ENCODE measurements at regions not wholly inside any gene's neighbourhood (a gene's known extent, or its start where the extent isn't known, plus 50 kb on each side); places are given as distances from the start of the nearest gene placed in this dataset.
"Not testable (repeated sequence)": the region's sequence is repeated elsewhere in the genome, so short reads cannot be mapped to it uniquely, and the experiment has no call there.

DNA sequence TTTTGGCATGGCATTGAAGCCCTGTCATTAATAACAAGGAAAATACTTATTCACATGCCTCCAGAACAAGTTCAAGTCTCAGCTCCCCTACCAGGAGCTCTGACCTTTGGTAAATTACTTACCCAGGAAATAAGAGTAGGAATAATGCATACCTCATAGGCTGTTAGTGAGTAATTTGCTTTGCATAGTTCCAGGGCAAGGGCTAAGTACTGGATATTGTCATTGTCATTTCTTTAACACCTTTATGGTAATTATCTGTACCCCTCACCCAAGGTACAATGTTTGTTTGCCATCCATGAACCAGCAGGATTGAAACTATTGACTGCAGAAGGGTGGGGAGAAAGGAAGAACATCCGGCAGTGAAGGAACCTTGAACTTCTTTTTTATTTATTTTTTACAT, 148.5 kb downstream of the SOX2 start:
- no peak for DNase-seq

DNA sequence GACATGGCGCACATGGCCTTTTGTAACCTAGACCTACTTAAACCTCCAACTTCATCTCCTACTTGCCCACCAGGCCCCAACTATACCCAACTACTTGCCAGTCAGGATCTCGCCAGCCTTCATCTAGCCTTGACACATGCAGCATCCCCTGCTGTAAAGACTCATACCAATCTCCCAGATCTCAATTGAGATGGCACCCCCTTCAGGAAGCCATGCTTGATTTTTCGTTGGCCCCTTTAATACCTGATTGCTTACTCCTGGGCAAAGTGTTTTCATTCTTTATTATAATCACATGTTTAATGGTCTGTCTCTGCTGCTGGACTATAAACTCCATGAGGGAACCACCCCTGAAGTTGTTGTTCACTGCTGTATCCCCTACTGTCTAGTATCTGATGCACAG, 150.8 kb downstream of the SOX2 start:
- no peak for DNase-seq

DNA sequence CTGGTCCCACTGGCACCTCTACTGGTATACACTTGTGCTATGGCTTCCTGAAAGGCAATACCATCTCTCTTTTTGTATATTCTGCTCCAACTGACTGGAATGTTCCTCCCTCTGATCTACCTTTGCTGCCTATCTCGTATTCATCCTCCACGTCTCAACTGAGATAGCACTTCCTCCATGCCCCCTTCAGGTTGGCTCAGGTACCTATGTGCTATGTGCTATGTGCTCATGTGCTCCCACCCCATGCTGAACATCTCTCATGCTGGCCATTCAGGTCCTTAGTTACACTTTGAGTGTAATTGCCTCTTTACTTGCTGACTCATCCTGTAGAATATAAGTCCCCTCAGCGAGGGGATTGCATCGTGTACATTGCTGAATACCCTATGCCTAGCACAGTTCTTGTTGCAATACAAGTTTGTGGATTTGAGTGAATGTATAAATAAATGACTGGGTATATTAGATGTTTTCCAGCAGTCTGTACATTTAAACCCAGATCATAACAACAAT, 156.9 kb downstream of the SOX2 start:
- DNase-seq: no peak

DNA sequence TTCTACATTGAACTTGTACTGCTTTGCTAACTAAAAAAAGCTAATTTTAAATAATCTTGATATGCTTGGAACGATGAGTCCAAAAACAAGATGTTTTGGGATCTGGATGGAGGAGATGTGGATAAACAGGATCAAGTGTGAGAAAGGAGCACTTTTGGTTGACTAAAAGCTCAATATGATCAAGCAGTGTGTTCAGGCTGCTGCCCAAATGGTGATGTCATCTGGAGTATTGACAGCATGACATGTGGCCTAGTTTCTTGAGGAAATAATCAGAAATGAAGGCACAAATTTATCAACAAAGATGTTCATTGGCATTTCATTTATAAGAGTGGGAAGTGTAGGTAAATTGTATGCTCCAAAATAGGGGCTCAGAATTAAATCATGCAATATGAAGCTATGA, 161.2 kb downstream of the SOX2 start:
- no peak for DNase-seq

DNA sequence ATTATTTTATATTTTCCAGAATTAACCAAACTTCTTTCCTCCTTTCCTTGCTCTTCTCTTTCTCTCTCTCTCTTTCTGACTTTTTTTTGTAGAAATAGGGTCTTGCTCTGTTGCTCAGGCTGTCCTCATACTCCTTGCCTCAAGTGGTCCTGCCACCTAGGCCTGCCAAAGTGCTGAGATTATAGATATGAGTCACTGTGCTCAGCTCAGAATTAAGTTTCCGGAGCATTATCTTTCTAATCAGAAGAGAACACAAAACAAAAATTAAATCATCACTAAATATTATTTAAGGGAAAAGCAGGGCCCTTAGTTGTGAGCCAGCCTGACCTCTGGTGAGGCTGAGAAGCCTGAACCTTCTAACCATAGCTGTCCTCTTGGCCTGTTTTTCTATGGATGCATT, 168.2 kb downstream of the SOX2 start:
- no peak for DNase-seq

DNA sequence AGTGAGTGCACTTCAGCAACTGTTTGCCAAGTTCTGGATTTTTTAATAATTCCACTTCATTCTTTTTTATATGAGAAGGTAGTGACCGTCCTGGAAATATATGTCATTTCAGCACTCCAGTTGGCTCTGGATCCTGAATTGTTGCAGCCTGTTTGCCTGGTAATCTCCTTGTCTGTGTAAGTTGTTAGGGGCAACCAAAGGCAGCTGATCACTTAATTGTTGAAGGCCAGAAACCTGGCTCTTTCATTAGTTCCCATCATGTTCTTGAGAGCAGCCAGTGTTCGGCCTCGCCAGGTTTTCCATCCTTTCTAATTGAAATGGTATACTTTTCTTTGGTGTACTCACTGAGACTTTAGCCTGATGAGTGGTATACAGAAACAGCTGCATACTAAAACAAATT, 168.6 kb downstream of the SOX2 start:
- no peak for DNase-seq

DNA sequence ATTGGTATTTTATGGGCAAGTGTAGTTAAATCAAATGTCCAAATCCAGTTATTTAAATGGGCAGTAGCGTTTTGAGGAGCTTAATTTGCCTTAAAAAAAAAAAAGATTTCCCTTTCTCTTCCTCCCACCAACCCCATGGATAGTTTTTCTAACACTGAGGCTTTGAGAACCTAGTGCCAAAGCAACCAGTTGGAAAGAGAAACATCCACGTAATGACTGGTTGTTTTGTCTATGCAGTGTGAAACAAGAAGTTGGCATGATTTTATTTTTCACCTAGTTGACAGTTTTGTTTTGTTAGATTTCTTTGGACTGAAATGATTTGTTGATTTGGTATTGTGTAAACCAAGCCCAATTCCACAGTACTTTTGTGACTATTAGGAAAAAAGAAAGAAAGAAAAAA, 170.0 kb downstream of the SOX2 start:
- DNase-seq: no peak

DNA sequence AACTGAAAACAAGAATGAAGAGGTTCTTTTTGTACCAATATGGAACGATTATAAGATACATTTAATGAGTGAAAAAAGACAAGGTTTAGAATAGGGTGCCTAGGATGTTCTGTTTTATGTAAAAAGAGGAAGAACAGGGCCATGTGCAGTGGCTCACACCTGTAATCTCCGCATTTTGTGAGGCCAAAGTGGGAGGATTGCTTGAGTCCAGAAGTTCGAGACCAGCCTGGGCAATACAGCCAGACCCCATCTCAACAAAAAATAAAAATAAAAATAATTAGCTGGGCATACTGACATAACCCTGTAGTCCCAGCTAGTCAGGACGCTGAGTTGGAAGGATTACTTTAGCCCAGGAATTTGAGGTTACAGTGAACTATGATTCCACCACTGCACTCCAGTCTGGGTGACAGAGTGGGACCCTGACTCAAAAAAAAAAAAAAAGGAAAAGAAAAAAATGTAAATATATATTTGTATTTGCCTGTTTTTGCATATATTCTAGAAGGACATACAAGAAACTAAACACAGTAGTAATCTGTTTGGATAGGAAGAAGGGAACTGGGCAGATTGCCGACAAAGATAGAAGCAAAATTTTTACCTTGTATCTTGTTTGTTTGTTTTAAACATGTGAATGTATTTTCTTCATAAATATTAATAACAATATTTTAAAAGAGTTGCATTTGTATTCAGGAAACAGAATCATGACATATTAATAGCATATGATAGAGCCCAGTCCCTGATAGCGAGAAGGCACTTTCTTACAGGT, 174.3 kb downstream of the SOX2 start:
- no peak for DNase-seq

DNA sequence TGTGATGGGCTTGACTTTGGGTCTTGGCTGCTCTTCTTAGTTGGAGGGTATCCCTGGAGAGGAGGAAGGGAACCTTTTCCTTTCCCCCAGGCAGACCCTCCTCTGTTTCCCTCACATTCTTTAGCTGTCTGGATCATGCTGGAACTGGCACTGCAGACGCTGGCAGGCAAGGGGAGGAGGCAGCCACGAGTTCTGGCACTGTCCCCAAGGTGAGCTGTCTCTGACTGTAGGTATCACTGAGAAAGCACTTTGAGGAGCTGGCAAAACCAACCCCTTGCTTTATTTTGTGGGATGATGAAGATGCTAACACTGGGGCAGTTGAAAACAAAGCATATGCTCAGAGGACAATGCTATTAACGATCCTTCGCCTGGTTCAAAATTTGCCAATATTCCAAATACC, 175.0 kb downstream of the SOX2 start:
- no peak for DNase-seq

DNA sequence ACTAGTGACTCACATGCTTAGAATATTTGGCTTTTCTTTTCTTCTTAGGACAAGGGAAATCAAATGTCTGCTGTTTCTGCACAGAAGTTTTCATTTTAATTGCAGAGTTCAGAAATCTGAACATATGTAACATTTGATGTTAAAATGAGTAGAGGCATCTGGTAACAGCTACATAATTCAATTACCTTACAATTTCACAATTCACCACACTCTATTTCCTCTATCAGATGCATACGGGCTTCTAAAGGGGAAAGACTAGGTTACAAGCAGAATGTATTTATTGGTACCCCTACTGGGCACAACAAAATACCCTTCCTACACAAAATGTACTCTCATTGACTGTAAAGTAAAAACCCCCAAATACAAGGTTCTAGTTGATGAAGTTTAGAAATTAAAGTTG, 176.0 kb downstream of the SOX2 start:
- DNase-seq: no peak

DNA sequence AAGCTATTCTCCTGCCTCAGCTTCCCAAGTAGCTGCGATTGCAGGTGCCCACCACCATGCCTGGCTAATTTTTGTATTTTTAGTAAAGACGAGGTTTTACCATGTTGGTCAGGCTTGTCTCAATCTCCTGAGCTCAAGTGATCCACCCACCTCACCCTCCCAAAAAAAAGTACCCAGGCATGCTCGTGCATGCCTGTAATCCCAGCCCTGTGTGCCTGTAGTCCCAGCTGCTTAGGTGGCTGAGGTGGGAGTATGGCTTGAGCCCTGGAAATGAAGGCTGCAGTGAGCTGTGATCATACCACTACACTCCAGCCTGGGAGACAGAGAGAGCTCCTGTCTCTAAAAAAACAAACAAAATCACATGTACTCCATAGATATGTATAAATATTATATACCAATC, 176.5 kb downstream of the SOX2 start:
- no peak for DNase-seq

DNA sequence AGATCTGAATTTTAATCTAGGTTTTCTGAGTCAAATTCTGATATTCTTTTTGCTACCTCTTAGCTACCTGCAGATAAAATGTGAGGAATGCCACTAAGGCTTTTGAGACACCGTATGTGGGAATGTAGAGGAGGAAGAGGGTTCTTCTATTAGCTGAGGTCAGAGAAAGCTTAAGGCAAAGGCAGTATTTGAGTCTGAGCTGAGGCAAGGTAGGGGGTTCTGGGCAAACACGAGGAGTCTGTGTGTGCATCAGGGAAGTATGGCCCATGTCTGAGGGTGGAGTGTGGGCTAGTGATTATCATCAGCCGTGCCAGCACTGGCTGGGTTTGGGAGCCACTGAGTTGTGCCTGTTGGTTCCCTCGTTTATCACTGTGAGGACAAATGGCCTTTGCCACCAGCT, 181.1 kb downstream of the SOX2 start:
- DNase-seq: no peak

DNA sequence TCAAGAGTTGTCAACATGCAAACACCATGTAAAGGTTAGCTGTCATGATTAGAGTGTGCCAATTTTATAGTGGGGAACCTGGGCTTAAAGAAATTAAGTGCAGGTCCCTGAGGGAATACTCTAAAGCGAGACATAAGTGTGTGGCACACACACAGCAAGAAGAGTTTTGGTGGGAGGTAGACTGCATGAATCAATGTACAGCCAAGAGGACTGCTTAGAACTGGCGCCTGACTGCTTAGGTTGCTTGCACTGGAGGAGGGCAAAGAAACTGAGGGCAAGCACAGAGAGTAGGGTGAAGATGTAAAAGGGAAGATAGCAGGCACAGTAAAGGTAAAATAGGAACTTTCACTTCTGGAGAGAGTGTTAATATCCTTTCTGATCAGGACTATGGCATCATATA, 184.9 kb downstream of the SOX2 start:
- DNase-seq: no peak

DNA sequence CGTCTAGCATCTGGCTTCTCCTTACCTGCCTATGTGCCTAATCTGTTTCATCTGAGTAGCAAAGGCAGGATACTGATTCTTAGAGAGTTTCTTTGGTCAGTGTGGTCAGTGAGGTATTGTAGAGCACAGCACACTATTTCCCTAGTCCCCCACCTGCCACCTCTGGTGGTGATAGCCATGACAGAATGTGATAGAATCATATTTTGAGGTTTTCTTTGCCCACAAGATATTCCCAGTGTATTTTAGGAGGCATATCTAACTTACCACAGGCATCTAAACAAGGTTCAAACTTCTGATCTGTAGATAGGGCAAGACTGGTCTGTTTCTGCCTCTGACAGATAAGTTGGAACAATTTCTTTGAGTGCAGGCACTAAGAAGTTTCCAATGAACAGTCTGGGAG, 188.0 kb downstream of the SOX2 start:
- DNase-seq: no peak

DNA sequence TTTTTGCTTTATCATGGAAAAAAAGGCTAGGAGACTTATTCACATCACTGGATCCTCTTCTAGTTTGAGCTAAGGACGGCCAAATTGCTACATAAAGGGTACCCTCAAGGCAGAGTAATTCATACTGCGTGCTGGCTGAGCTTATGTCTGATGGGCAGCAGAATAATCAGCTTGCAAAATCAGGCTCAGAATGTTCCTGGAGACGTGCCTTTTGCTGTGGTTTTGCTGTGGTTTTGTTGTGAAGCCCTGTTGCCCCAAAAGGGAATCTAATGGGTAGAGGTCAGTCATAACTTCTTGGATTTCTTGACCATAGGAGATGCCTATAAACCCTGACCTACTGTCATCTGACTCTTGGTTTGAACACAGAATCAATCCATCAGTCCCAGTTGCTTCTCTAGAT, 189.9 kb downstream of the SOX2 start:
- DNase-seq: no peak

DNA sequence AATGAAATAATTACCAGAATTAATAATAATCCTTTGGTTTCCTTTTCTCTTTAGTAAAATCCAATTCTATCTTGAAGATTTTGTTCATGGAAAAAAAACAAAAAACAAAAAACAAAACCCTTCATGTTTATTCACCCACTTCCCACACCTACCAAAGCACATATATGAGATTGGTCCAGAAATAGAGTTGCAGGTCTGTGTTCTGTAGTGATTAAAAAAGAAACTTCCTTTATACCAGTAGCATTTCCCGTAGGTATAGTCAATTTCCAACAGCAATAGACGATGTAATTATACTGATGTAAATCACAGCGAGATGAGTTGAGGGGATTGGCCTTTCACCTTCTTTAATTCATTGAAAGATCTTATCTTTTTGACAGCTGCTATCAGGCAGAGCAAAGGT, 194.6 kb downstream of the SOX2 start:
- DNase-seq: no peak

DNA sequence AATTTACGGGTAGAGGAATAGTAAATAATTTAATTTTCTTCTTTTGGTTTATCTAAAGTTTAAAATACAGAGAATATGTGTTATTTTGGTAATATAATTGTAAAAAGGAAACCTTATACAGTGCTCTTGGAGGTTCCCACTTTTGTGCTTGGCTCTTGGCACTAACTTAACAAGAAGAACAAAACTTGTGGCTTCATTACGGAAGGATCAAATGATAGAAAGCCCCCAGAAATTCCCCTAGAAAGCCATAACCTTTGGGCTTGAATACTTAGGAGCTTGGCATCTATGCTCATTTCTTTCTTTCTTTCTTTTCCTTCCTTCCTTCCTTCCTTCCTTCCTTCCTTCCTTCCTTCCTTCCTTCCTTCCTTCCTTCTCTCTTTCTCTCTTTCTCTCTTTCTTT, 197.5 kb downstream of the SOX2 start:
- no peak for DNase-seq

DNA sequence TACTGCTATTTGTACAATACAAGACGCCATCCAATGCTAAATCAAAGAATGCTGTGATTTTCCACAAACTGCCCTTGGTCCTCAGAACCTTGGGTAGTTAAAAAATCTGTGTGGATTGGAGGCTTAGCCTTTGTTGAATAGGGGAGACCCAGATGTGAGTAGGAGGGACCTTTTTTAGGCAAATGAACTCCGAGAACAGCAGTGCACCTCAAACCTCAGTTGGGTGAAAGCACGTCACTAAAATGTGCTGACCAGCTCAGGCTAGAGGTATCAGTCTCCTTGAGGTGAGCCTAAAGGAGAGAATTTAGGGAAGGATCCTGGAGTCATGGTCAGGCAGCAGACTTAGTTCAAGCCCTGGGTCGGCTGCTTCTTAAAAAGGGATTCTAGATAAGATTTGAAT, 200.7 kb downstream of the SOX2 start:
- no peak for DNase-seq

DNA sequence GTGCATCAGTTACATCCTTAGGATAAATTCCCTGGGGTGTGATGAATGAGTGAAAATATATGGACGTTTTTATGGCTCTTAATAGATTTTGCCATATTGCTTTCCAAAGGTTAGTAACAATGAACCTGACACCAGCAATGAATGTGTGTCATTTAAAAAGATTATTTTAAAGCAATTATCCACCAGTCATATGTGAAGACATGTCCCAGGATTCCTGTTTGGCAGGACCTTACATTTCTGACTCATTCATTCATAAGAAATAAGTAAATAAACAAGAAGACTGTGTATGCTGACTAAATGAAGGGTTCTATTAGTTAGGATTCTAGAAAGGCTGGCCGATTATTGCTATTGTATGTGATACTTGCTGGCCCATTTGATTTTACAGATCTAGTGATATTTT, 201.5 kb downstream of the SOX2 start:
- no peak for DNase-seq

DNA sequence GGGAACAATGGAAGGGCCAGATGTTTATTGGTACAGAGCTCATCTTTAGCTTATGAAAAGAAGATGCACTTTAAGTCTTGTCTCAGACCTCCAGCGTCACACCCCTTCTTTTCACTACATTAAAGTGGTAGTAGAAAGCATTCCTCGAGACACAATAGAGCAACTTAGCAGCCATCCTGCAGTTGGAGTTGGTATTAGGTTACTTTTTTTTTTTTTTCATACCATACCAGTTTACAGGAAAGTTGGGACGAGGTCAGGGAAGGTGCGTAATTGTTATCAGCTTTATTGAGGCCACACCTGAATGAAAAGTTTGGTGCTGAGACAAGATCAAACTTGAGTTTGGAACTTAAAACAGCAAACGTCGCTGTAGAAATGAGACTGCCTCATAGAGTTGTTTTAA, 203.8 kb downstream of the SOX2 start:
- DNase-seq: no peak

DNA sequence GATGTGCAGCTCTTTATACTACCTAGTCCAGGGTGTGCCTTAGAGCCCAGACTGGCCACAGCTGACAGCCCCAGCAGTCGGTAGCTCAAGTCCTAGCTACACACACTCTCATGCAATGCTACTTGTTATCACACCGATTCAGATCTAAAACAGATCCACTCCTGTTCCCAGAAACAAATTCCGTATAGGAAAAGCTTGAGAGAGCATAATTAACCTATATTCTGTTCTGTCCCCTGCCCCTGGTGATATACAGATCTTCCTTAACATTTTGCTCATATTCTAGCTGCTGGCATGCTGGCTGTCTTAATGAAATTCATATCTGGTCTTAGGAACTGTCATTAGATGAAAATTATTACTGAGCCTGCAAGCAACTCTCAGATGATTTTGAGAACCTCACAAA, 204.3 kb downstream of the SOX2 start:
- DNase-seq: no peak

DNA sequence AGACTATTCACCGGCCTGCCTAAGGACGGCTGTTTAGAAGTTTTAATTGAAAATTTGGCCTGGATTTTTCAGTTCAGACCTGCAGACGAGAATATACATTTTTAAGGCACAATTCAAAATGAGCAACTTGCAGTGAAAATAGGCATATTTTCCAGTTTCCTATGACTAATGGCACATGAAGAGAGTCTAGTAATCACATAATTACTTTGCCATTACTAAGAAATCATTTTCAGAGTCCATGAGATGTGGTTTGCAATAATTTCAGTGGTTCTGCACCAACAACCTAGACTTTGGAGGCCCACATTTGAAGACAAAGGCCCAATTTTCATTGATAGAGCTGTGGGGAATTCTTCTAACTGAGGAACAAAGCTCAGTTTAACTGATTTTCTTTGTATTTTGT, 205.3 kb downstream of the SOX2 start:
- no peak for DNase-seq

DNA sequence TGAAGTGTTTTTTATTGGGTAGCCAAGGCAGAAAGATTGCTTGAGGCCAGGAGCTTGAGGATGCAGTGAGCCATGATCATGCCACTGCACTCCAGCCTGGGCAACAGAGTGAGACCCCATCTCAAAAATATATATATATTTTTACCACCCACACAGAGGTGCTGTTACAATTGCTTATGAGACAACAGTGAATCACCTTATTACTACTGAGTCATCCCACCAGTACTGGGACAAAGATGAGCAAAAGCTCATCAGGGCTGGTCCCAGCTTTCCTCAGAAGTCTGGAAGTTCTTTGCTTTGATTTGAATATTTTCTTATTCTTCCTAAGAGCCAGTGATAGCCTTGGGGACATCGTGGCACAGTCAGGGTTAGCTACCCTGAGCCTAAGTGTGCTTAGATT, 207.7 kb downstream of the SOX2 start:
- DNase-seq: no peak

DNA sequence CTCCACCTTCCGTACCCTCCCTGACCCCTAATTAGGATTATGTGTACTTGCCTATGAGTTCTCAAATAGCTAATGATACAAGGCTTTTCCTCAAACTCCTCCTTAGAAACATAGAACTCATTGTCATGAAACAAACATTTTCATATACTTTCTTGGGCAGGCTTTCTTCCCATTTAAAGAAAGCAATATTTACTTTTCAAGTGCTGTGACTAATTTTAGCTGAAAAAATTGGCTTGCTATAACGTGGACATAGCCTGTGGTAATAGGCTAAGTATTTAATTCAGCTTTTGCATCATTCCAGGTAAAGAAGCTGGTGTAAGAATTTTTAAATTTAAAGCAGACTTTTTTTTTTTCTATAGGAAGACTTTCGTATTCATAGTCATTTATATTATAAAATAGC, 208.7 kb downstream of the SOX2 start:
- no peak for DNase-seq

DNA sequence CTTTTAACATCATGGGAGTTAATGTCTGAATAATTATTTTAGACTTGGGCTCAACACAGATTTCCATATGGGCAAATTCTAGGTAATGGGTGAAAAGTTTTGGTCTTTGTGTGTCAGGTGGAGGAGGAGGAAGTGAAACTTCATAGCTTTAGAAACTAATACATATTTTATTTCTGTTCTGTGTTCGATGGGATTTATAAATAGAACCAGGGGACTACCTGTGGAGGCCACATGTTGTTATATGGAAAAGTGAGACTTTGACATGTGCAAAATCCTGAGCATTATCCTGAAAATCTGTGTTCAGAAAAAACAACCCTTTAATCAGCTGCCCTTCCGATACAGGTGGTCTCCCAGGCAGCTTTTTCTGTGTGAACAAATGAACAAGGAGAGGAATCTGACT, 209.5 kb downstream of the SOX2 start:
- DNase-seq: no peak

DNA sequence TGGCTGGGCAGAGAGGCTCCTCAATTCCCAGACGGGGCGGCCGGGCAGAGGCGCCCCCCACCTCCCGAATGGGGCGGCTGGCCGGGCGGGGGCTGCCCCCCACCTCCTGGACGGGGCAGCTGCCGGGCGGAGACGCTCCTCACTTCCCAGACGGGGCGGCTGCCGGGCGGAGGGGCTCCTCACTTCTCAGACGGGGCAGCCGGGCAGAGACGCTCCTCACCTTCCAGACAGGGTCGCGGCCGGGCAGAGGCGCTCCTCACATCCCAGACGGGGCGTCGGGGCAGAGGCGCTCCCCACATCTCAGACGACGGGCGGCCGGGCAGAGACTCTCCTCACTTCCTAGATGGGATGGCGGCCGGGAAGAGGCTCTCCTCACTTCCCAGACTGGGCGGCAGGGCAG, 214.1 kb downstream of the SOX2 start:
- not testable (repeated sequence) for DNase-seq
